A549 (cell line): ENCODE measurements at regions not wholly inside any gene's neighbourhood (a gene's known extent, or its start where the extent isn't known, plus 50 kb on each side); places are given as distances from the start of the nearest gene placed in this dataset.

Experiments used
- CHD2 ChIP-seq: fragments of 150-350 bp; IDR thresholded peaks from 2 replicates; pipeline ENCODE4 v1.6.1; 2014; ENCODE audit warnings: low read length; ENCODE audit not compliant: partially characterized antibody
- CHD4 ChIP-seq: fragments of 200-600 bp; sonication (generic); IDR thresholded peaks from 2 replicates; pipeline ENCODE4 v1.6.1; 2016; ENCODE audit warnings: antibody characterized with exemption, mild to moderate bottlenecking, borderline replicate concordance
- CTCF ChIP-seq: fragments of >200 bp; sonication (Bioruptor Twin); formaldehyde crosslinking; IDR thresholded peaks from 3 replicates; pipeline ENCODE4 v1.5.1; 2016
- JUN ChIP-seq, 2 experiments: fragments of >200 bp; sonication (Bioruptor Twin); formaldehyde crosslinking; IDR thresholded peaks; 2 replicates in 1 of 2; 3 replicates in 1 of 2; pipeline ENCODE4 v1.6.1; 2016 to 2017
- MAFK ChIP-seq: fragments of 450-650 bp; IDR thresholded peaks from 2 replicates; pipeline ENCODE4 v1.6.1; 2014; ENCODE audit not compliant: partially characterized antibody
- NR3C1 ChIP-seq: fragments of >200 bp; sonication (Bioruptor Twin); formaldehyde crosslinking; IDR thresholded peaks from 3 replicates; pipeline ENCODE4 v1.6.1; 2017
- POLR2A ChIP-seq: IDR thresholded peaks from 2 replicates; pipeline ENCODE4 v1.6.1; 2012; ENCODE audit warnings: mild to moderate bottlenecking, low read length
- RAD21 ChIP-seq, 2 experiments: fragments of >200 bp in 1 of 2; sonication (Bioruptor Twin) in 1 of 2; formaldehyde crosslinking in 1 of 2; IDR thresholded peaks in 1 of 2; conservative IDR thresholded peaks in 1 of 2; 2 replicates in 1 of 2; 3 replicates in 1 of 2; pipeline ENCODE4 v1.6.1; 2012 to 2018; ENCODE audit warnings: inconsistent platforms in 1 of 2
- SMC3 ChIP-seq: fragments of >200 bp; sonication (Bioruptor Twin); formaldehyde crosslinking; IDR thresholded peaks from 3 replicates; pipeline ENCODE4 v1.6.1; 2018; ENCODE audit warnings: inconsistent platforms
- TF ChIP-seq, protein P1 (sequence below): fragments of 250-450 bp; sonication (Bioruptor Pico); IDR thresholded peaks from 2 replicates; pipeline ENCODE4 v1.5.0; 2020; ENCODE audit warnings: low read depth, mild to moderate bottlenecking, moderate library complexity
- TF ChIP-seq, protein P2 (sequence below): IDR thresholded peaks from 2 replicates; pipeline ENCODE4 v1.6.1; 2012

DNA sequence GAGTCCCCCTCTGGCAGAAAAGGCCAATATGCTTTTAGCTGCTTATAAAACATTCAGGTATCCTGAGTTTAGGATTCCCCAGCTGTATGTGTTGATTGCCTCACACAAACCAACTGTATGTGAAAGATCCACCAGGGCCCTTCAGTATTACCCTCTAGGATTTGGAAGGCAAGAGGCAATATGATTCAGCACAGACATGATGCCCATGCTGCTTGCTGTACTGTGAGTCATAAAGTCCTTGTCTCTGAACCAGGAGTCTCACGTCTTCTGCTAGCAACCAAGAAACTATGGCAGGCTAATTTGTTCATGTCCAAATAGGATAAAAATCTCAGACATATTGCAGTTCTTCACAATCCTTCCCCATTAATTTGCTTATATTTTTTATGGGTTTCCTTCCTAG, 789.2 kb upstream of the SLC35B3 start:
- no peak for TF ChIP-seq CTCF
- TF ChIP-seq, protein P1, sequence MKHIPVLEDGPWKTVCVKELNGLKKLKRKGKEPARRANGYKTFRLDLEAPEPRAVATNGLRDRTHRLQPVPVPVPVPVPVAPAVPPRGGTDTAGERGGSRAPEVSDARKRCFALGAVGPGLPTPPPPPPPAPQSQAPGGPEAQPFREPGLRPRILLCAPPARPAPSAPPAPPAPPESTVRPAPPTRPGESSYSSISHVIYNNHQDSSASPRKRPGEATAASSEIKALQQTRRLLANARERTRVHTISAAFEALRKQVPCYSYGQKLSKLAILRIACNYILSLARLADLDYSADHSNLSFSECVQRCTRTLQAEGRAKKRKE, result no peak
- TF ChIP-seq POLR2A, result no peak
- TF ChIP-seq RAD21 (conservative IDR thresholded peaks at IDR 0.05 in 1 of 2, IDR thresholded peaks at IDR 0.05 in 1 of 2), result no peak
- no peak for TF ChIP-seq NR3C1
- TF ChIP-seq CHD4, result no peak
- TF ChIP-seq MAFK, result no peak
- TF ChIP-seq, protein P2, sequence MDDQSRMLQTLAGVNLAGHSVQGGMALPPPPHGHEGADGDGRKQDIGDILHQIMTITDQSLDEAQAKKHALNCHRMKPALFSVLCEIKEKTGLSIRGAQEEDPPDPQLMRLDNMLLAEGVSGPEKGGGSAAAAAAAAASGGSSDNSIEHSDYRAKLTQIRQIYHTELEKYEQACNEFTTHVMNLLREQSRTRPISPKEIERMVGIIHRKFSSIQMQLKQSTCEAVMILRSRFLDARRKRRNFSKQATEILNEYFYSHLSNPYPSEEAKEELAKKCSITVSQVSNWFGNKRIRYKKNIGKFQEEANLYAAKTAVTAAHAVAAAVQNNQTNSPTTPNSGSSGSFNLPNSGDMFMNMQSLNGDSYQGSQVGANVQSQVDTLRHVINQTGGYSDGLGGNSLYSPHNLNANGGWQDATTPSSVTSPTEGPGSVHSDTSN, result no peak
- TF ChIP-seq SMC3, result no peak
- no peak for TF ChIP-seq JUN (IDR thresholded peaks at IDR 0.05)
- TF ChIP-seq CHD2, result no peak
